GM19043 (cell line): ENCODE measurements at regions not wholly inside any gene's neighbourhood (a gene's known extent, or its start where the extent isn't known, plus 50 kb on each side); places are given as distances from the start of the nearest gene placed in this dataset.

ENCODE experiments used
- ATAC-seq: cut with Tn5 transposase; IDR thresholded peaks from one replicate; pipeline ENCODE4 v1.9.1; 2021; ENCODE audit warnings: low read depth; ENCODE audit not compliant: unreplicated experiment

DNA sequence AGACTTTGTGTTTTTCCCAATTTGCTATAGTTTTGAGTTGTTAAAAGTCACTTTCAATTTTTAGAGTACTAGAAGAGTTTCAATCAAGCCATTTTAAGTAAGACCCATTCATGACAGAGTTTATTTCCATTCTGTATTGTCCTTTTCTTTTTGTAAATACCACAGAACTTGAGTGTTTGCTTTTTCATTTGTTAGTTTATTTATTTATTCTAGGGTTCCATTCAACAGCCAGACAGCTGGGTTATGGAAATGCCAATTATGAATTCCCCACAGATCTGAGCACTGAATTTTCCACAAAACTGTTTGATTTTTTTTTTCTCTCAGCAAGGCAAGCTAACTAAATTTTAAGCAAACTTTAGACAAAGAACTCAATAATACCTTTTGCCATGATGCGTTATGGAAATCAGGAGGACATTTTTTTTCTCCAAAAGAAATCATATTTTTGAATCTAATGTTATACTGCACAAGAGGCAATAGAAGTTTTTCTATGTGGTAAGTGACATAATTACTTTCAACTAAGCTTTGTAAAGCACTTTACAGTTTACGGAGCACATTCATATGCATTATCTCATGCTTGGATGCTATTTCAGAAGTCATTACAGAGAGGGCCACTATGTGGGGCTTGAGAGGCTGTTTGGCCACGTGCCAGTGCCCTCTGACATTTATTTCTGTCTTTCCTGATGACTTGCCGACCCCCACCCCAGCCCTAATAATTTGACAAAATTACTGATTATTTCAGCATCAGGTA is 181.5 kb downstream of the VRK1 start:
- ATAC-seq: no peak

DNA sequence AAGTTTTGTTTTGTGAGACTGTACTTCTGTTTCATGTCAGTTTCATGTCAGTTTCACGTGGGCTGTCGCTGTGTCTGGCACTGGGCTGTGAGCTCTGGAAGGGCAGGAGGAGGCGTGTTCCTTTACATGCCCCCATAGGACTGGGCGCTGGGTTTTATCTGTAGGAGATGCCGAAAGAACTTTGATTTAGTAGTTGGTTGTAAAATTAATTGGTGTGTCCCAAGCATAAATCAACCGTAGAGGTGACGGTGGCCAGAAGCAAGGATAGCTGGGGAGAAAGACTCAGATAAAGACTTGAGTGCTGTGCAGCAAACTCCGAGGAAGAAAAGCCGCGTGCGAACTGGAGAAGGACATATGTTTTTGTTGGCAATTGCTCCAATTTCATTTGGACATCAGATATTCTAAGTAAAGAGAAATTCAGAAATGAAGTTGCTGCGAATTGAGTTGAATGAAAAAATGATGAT is 182.5 kb downstream of the VRK1 start:
- ATAC-seq: no peak

GRCh38 chr14:96980835-96981234 is 183.7 kb downstream of the VRK1 start:
- no peak for ATAC-seq

- no peak for ATAC-seq
Measured at GRCh38 chr14:96986256-96987085, 189.3 kb downstream of the VRK1 start.

GRCh38 chr14:96987086-96987474 is 189.9 kb downstream of the VRK1 start:
- peak; percentile 72 for ATAC-seq

DNA sequence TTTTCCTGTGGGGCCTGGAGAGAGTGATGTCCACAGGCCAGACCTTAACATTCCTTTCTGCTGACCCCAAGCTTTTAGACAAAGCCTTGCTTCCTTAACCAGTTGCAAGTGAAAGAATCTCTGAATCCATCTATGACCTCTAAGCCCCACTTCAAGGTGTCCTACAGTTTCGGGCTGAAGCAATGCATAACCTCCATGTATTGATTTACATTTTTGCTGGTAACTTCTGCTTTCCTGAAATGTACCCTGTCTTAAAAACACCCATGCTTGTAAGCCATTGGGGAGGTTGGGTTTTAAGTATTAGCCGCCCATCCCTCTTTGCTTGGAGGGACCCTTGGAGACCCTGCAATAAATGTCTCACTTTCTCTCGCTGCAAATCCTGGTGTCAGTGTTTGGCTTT is 190.6 kb downstream of the VRK1 start:
- no peak for ATAC-seq

DNA sequence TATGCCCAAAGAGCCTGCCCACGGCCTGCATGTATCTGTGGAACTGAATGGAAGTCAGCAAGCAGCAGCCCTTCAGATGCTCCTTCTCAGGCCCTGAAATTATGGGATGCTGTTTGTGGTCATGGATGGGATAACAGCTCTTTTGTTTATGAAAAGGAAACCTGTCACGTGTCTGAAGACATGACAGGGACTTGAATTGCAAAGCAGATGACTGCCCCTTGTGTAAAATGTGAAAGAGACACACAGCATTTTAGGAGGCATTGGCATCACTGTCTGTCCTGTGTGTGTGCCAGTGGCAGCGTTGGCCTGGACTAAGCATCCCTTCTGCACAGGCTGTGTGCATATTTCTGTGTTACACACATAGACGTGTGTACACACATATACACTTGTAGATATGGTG is 192.1 kb downstream of the VRK1 start:
- ATAC-seq: no peak

- no peak for ATAC-seq
Measured at GRCh38 chr14:96991226-96991625, 194.0 kb downstream of the VRK1 start.

DNA sequence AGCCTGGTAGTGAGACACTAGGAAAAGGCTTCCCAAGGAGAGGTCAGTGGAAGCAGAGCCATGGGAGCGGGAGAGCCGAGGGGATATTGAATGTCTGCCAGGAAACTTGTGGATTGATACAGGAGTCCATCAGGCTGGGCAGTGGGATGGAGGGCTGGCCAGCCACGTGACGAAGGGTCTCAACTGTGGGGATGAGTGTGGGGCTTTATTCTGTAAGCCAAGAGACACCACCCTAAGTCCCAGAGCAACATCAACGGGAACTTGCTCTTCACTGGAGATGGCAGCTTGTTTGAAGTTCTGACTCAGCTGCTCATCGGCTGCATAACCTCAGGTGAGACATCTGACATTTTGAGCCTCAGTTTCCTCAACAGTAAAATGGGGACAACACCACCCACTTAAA is 197.8 kb downstream of the VRK1 start:
- no peak for ATAC-seq

DNA sequence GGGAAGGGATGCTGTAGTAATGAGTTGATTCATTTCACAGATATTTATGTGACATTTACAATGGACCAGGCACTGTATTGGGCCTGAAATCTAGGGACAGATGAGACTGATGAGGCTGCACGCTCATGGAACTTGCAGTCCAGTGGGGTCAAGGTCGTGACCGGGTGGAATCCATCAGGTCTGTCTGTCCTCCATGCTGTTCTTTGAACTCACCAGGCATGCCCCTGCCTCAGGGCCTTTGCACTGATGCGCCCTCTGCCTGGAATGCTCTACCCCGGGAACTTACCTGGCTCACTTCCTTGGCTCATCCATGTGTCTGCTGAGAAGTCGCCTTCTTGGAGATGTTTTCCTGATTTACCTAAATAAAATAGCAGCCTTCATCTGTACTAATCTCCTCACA is 200.1 kb downstream of the VRK1 start:
- no peak for ATAC-seq

- ATAC-seq: no peak
Measured at GRCh38 chr14:96997996-96998395, 200.8 kb downstream of the VRK1 start.

- no peak for ATAC-seq
Measured at GRCh38 chr14:96999654-97000155, 202.5 kb downstream of the VRK1 start.

- no peak for ATAC-seq
Measured at GRCh38 chr14:97002454-97002853, 205.3 kb downstream of the VRK1 start.

DNA sequence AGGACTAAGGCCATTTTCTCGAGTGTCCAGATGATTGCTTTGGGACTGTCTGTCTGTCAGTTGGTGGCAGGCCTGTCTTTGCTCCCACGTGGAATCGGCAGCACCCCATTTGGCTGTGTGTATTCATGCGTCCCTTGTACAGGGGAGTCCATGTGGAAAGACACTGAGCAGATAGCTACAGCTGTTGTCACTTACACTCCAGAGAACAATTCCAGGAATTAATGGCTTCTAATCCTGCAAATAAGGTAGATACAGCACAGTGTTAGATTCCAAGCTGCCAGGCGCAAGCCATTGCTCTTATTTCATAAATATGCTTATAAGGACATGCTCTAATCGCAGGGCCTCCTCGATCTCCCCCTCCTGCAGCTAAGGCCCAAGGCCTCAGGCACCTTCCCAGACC is 208.8 kb downstream of the VRK1 start:
- no peak for ATAC-seq

- ATAC-seq: no peak
Measured at GRCh38 chr14:97010491-97011160, 213.4 kb downstream of the VRK1 start.

DNA sequence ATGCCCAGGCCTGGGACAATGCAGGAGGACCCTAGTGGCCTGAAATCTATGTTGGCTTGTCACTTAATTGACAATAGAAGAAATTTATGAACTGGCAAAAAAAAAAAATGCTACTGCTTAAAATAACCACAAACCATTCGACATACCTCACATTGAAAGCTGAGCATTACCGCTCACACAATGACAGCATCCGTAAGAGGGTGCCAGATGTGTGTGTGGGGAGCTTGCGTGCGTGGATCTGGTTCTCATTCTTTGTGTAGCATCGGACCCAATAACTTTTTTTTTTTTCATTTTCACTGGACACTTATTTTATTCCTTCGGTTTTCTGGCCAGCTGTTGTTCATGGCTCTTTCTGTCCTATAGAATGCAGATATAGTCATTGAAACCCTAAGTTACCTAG is 216.7 kb downstream of the VRK1 start:
- no peak for ATAC-seq

GRCh38 chr14:97021001-97021400 is 223.8 kb downstream of the VRK1 start:
- no peak for ATAC-seq

DNA sequence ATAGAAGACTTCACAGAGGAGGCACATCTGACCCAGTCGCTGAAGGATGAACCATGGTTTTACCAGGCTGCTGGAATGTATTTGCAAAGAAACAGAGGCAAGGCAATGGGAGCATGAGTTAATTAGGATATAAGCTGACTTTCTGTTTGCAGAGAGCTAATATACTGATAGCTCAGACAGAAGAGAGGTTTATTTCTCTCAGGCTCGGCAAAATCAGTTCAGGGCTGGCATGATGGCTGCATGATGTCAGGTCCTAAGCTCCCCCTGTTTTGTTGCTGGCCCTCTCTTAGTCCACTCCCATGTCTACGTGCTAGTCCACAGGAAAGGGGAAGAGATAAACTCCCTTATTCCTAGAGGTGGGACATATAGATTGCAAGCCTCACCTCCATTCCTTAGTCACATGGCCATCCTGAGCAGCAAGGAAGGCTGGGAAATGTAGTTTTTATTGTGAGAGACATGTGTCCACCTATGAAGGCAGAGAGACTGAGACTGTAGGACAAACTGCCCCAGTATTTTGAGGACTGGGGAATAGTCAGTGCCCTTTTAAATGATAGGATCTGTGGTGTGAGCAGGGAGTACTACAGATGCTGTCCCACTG is 224.5 kb downstream of the VRK1 start:
- ATAC-seq: no peak

GRCh38 chr14:97022741-97023140 is 225.6 kb downstream of the VRK1 start:
- no peak for ATAC-seq

- no peak for ATAC-seq
Measured at GRCh38 chr14:97023871-97024270, 226.7 kb downstream of the VRK1 start.

DNA sequence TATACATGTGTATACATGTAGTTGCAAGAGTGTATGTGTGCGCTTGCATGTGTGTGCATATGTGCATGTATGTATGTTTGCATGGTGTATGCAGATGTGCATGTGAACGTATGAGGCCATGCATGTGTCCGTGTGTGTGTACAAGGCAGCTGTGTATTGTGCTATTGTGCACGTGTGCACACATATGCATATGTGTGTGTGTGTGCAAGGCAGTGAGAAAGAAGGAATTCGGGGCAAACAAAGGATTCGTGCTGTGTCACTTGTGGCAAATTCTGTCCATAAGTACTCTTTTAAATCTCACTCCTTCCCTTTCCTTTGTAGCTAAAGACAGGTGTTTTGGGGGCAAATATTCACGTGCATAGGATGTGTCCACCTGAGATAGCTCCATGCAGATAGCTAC is 227.1 kb downstream of the VRK1 start:
- no peak for ATAC-seq
